Lower leg skin (tissue), 4 donors: ENCODE measurements at regions not wholly inside any gene's neighbourhood (a gene's known extent, or its start where the extent isn't known, plus 50 kb on each side); places are given as distances from the start of the nearest gene placed in this dataset.

Experiments
- DNase-seq, 2 donors: peaks; one replicate each; pipeline ENCODE4 v3.0.0-alpha.2; 2019; ENCODE audit warnings: low spot score in 2 of 2
- H3K4me3 ChIP-seq: fragments of 200-600 bp; sonication (generic); 2 replicates; pipeline ENCODE4 v1.5.1; 2017; ENCODE audit warnings: mild to moderate bottlenecking, low read depth; ENCODE audit not compliant: poor library complexity, severe bottlenecking
- POLR2A ChIP-seq, 2 donors: fragments of 450-650 bp; IDR thresholded peaks; one replicate each; pipeline ENCODE4 v1.6.1; 2016 to 2017; ENCODE audit warnings: antibody characterized with exemption in 2 of 2, mild to moderate bottlenecking in 1 of 2, moderate library complexity in 1 of 2
- WGBS, 2 donors: methylation state at CpG; one replicate each; pipeline ENCODE4 v1.1.5; 2018; 5-methylcytosine and 5-hydroxymethylcytosine counted together
- intact Hi-C: fragments of 100-400 bp; cut with DNase I; formaldehyde crosslinking; loops from one replicate; pipeline ENCODE4 v1.15.0; 2023; ENCODE audit warnings: low total_unique reads
- TF ChIP-seq, protein P1 (sequence below), 3 donors: fragments of 450-650 bp; IDR thresholded peaks; one replicate each; pipeline ENCODE4 v1.5.1; 2016; ENCODE audit warnings: antibody characterized with exemption in 3 of 3, mild to moderate bottlenecking in 3 of 3, moderate library complexity in 2 of 3

- no peak for DNase-seq
- TF ChIP-seq, protein P1, sequence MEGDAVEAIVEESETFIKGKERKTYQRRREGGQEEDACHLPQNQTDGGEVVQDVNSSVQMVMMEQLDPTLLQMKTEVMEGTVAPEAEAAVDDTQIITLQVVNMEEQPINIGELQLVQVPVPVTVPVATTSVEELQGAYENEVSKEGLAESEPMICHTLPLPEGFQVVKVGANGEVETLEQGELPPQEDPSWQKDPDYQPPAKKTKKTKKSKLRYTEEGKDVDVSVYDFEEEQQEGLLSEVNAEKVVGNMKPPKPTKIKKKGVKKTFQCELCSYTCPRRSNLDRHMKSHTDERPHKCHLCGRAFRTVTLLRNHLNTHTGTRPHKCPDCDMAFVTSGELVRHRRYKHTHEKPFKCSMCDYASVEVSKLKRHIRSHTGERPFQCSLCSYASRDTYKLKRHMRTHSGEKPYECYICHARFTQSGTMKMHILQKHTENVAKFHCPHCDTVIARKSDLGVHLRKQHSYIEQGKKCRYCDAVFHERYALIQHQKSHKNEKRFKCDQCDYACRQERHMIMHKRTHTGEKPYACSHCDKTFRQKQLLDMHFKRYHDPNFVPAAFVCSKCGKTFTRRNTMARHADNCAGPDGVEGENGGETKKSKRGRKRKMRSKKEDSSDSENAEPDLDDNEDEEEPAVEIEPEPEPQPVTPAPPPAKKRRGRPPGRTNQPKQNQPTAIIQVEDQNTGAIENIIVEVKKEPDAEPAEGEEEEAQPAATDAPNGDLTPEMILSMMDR (IDR thresholded peaks at IDR 0.05) = no peak
- no peak for TF ChIP-seq POLR2A (IDR thresholded peaks at IDR 0.05)
- intact Hi-C loops = no loop called here
- 83 to 88% methylated on average over 3 of the region's 3 CpGs for WGBS, 2 donors
- no peak overlapping the region for H3K4me3 ChIP-seq
These were observed 167.8 kb downstream of the RAB28 start for GRCh38 chr4:13316354-13316753.

DNA sequence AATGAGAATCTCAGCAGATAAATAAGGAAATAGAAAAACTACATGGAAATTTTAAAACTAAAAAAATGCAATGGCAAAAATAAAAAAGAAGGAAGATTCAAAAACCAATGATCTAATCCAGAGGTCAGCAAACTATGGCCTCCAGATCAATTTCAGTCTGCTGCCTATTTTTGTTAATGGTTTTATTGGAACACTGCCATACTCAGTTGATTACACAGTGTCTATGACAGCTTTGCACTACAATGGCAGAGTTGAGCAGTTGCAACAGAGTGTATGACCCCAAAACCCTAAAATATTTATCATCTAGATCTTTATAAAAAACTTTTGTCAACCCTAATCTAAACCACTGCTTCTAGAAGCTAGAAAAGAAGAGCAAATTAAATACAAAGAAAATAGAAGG is 170.3 kb downstream of the RAB28 start:
- intact Hi-C loops = no loop called here
- no peak overlapping the region for H3K4me3 ChIP-seq
- TF ChIP-seq, protein P1 (IDR thresholded peaks at IDR 0.05) = no peak
- no peak for TF ChIP-seq POLR2A (IDR thresholded peaks at IDR 0.05)
- no peak for DNase-seq

GRCh38 chr4:13312264-13312663 is 171.9 kb downstream of the RAB28 start:
- intact Hi-C loops = no loop called here
- H3K4me3 ChIP-seq = no peak overlapping the region
- TF ChIP-seq POLR2A (IDR thresholded peaks at IDR 0.05) = no peak
- TF ChIP-seq, protein P1 (IDR thresholded peaks at IDR 0.05) = no peak
- no peak for DNase-seq
- 71 to 75% methylated on average over 1 of the region's 1 CpG for WGBS, 2 donors

- TF ChIP-seq, protein P1 (IDR thresholded peaks at IDR 0.05) = no peak
- no peak for TF ChIP-seq POLR2A (IDR thresholded peaks at IDR 0.05)
- H3K4me3 ChIP-seq = no peak overlapping the region
- DNase-seq = no peak
- intact Hi-C loops = no loop called here
- 82 to 94% methylated on average over 2 of the region's 2 CpGs for WGBS, 2 donors
These were observed 174.4 kb downstream of the RAB28 start for GRCh38 chr4:13309751-13310150.

DNA sequence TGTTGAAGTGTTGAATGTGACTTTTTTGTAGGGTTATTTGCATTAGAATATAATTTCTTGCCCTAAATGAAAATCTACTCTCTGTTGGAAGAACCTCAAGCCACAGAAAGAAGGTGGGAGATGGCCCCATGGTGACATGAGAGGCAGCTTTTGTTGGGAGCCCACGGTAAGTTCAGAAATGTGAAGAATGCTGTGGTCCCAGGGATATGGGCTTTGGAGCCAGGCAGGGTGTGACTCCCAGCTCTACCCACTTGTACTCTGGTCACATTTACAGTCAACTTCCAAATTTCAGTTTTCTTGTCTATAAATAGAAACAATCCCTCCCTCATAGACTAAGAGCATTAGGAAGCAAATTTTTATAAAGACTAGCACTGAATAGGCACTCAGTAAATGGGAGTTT is 177.8 kb downstream of the RAB28 start:
- no peak for DNase-seq
- intact Hi-C loops = no loop called here
- WGBS, 2 donors = 57 to 60% methylated on average over 1 of the region's 1 CpG
- H3K4me3 ChIP-seq = no peak overlapping the region
- TF ChIP-seq POLR2A (IDR thresholded peaks at IDR 0.05) = no peak
- TF ChIP-seq, protein P1 (IDR thresholded peaks at IDR 0.05) = no peak

GRCh38 chr4:13302876-13303275 is 181.3 kb downstream of the RAB28 start:
- WGBS, 2 donors = 23 to 24% methylated on average over 2 of the region's 2 CpGs
- no peak for TF ChIP-seq POLR2A (IDR thresholded peaks at IDR 0.05)
- TF ChIP-seq, protein P1 (IDR thresholded peaks at IDR 0.05) = no peak
- DNase-seq = no peak
- no peak overlapping the region for H3K4me3 ChIP-seq
- intact Hi-C loops = no loop called here
